OCI-LY1 (cell line): ENCODE measurements at regions not wholly inside any gene's neighbourhood (a gene's known extent, or its start where the extent isn't known, plus 50 kb on each side); places are given as distances from the start of the nearest gene placed in this dataset.

ENCODE experiments used
- CTCF ChIP-seq: fragments of 200-600 bp; sonication (generic), shearing (Covaris generic); IDR thresholded peaks from 2 replicates; pipeline ENCODE4 v1.5.1; 2017; ENCODE audit warnings: mild to moderate bottlenecking, antibody characterized with exemption, low read length, moderate library complexity, mixed read lengths
- EZH2 ChIP-seq: fragments of 200-600 bp; sonication (generic), shearing (Covaris generic); IDR thresholded peaks from 2 replicates; pipeline ENCODE4 v1.8.0; 2017; ENCODE audit warnings: borderline replicate concordance, mixed run types, mild to moderate bottlenecking, antibody characterized with exemption, low read length, moderate library complexity, mixed read lengths

GRCh38 chr5:174607916-174608315 is 116.5 kb upstream of the MSX2 start:
- no peak for TF ChIP-seq CTCF
- TF ChIP-seq EZH2 = no peak
